Nephron progenitor cell (in vitro differentiated cells): ENCODE measurements at regions not wholly inside any gene's neighbourhood (a gene's known extent, or its start where the extent isn't known, plus 50 kb on each side); places are given as distances from the start of the nearest gene placed in this dataset.

Experiments
- DNase-seq: peaks from one replicate; pipeline ENCODE4 v3.0.0; 2021
- H3K27ac Mint-ChIP-seq: 2 replicates; pipeline ENCODE4 v1.8.0; 2021; ENCODE audit warnings: mild to moderate bottlenecking, moderate library complexity, mixed read lengths
- H3K27me3 Mint-ChIP-seq: 2 replicates; pipeline ENCODE4 v1.8.0; 2021; ENCODE audit warnings: mild to moderate bottlenecking, low read depth, mixed read lengths; ENCODE audit not compliant: poor library complexity
- H3K36me3 Mint-ChIP-seq: 2 replicates; pipeline ENCODE4 v1.8.0; 2021; ENCODE audit warnings: low read depth, mixed read lengths
- H3K4me1 Mint-ChIP-seq: 2 replicates; pipeline ENCODE4 v1.8.0; 2021; ENCODE audit warnings: mixed read lengths
- H3K4me3 Mint-ChIP-seq: 2 replicates; pipeline ENCODE4 v1.8.0; 2021; ENCODE audit warnings: mild to moderate bottlenecking, moderate library complexity, mixed read lengths
- H3K9me3 Mint-ChIP-seq: 2 replicates; pipeline ENCODE4 v1.8.0; 2021; ENCODE audit warnings: mild to moderate bottlenecking, moderate library complexity, mixed read lengths
- CTCF ChIP-seq: fragments of 200-600 bp; sonication (generic); IDR thresholded peaks from 2 replicates; pipeline ENCODE4 v1.5.0; 2021; ENCODE audit warnings: antibody characterized with exemption

GRCh38 chr15:58295637-58296215 is 136.1 kb upstream of the LIPC start:
- Mint-ChIP-seq H3K4me3 (no peak overlapping the region), H3K27ac (no peak overlapping the region), H3K4me1 (peaks cover 3% of the 10 kb centered on the region), H3K9me3 (peaks cover 56% of the 10 kb centered on the region), H3K27me3 (peaks cover 12% of the 10 kb centered on the region), H3K36me3 (peaks cover 30% of the 10 kb centered on the region)
- TF ChIP-seq CTCF: no peak
- DNase-seq: no peak

- H3K9me3 Mint-ChIP-seq: peaks cover 61% of the 10 kb centered on the region
- no peak for TF ChIP-seq CTCF
- peaks cover 30% of the 10 kb centered on the region for H3K36me3 Mint-ChIP-seq
- H3K4me1 Mint-ChIP-seq: peaks cover 3% of the 10 kb centered on the region
- no peak overlapping the region for H3K4me3 Mint-ChIP-seq
- no peak for DNase-seq
- no peak overlapping the region for H3K27ac Mint-ChIP-seq
- peaks cover 12% of the 10 kb centered on the region for H3K27me3 Mint-ChIP-seq
Observed at GRCh38 chr15:58296276-58296675, 135.5 kb upstream of the LIPC start.

- H3K27me3 Mint-ChIP-seq: peaks cover 12% of the 10 kb centered on the region
- H3K4me1 Mint-ChIP-seq: peaks cover 3% of the 10 kb centered on the region
- no peak overlapping the region for H3K4me3 Mint-ChIP-seq
- peaks cover 62% of the 10 kb centered on the region for H3K9me3 Mint-ChIP-seq
- H3K27ac Mint-ChIP-seq: no peak overlapping the region
- H3K36me3 Mint-ChIP-seq: peaks cover 30% of the 10 kb centered on the region
- no peak for DNase-seq
- TF ChIP-seq CTCF: no peak
Observed at GRCh38 chr15:58297639-58298038, 134.2 kb upstream of the LIPC start.

- Mint-ChIP-seq H3K4me3 (no peak overlapping the region), H3K27ac (no peak overlapping the region), H3K27me3 (peaks cover 12% of the 10 kb centered on the region), H3K4me1 (no peaks in the 10 kb centered on the region), H3K36me3 (peaks cover 30% of the 10 kb centered on the region), H3K9me3 (peaks cover 53% of the 10 kb centered on the region)
- TF ChIP-seq CTCF: no peak
- no peak for DNase-seq
Observed at GRCh38 chr15:58298879-58299850, 132.6 kb upstream of the LIPC start.

- Mint-ChIP-seq H3K4me3 (no peak overlapping the region), H3K4me1 (peaks cover 18% of the 10 kb centered on the region), H3K27me3 (peaks cover 10% of the 10 kb centered on the region), H3K27ac (no peak overlapping the region), H3K36me3 (peaks cover 12% of the 10 kb centered on the region), H3K9me3 (peaks cover 32% of the 10 kb centered on the region)
- no peak for TF ChIP-seq CTCF
- DNase-seq: no peak
Observed at GRCh38 chr15:58302832-58303231, 129.0 kb upstream of the LIPC start.
